KOPT-K1 (cell line): ENCODE measurements at regions not wholly inside any gene's neighbourhood (a gene's known extent, or its start where the extent isn't known, plus 50 kb on each side); places are given as distances from the start of the nearest gene placed in this dataset.

Source experiments
- H3K27ac ChIP-seq: fragments of 200-600 bp; sonication (generic); 2 replicates; pipeline ENCODE4 v1.5.1; 2016; ENCODE audit warnings: antibody characterized with exemption, mild to moderate bottlenecking, low read depth, low read length; ENCODE audit not compliant: poor library complexity, severe bottlenecking
- H3K36me3 ChIP-seq: fragments of 200-600 bp; sonication (generic); 2 replicates; pipeline ENCODE4 v1.5.1; 2017; ENCODE audit warnings: antibody characterized with exemption, mild to moderate bottlenecking, low read length, moderate library complexity; ENCODE audit not compliant: insufficient read depth
- H3K9me3 ChIP-seq: fragments of 200-600 bp; sonication (generic); 2 replicates; pipeline ENCODE4 v1.5.1; 2017; ENCODE audit warnings: antibody characterized with exemption, low read length, mild to moderate bottlenecking; ENCODE audit not compliant: insufficient read depth, poor library complexity, severe bottlenecking

DNA sequence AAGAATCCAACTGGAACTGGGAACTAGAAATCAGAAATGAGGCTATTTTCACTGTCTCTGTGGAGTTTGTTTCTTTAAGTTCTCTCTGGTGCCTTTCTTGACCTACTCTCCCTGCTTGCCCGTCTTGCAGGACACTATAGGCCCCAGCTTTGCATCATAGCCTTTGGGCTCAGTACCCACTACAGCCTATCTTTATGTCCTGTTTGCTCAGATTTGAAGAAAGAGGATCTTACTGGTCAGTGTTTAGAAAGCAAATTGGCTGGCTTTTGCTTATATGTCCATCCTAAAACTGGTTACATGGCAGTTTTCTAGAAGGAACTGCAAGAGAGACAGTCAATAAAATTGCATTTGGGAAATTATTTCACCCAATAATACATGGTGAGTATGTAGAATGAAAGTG is 231.8 kb upstream of the TBL1XR1 start:
- Histone ChIP-seq H3K9me3 (no peaks in the 10 kb centered on the region), H3K27ac (no peak overlapping the region), H3K36me3 (no peaks in the 10 kb centered on the region)

DNA sequence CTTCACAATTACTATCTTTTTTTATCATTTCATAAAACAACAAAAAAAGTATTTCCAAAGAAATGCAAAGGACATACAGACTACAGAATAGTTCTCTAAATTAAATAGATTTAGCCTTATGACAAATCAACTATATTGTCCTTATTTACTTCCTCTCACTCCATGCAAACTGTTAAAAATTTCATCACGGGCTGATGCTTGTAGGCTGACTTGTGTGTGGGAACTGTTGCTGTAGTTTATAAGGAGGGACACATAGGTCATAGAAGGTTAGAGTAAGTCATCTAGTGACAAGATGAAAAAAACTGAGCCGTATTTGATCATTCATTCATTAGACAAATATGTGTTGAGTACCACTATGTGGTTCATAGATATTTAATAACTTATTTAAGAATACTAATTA is 232.5 kb upstream of the TBL1XR1 start:
- Histone ChIP-seq H3K36me3 (no peaks in the 10 kb centered on the region), H3K9me3 (no peaks in the 10 kb centered on the region), H3K27ac (no peak overlapping the region)

DNA sequence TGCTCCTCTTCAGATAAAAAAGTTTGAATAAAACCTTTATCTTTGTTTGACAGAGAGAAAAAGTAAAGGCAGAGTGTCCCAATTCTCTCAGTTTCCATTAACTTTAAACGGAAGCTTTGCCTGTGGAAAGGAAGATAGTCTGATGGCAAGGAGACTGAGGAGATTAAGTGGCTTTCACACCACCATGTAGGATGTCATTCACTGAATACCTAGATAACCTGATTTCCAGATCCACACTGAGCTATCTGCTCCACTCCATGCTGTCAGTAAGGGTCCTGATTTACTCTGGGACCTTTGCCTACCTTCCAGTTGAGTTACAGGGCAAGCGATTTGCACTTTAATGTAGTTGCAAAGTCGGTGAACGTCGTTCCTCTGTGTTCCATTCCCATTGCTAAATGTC is 233.4 kb upstream of the TBL1XR1 start:
- Histone ChIP-seq H3K9me3 (no peaks in the 10 kb centered on the region), H3K36me3 (no peaks in the 10 kb centered on the region), H3K27ac (no peak overlapping the region)

DNA sequence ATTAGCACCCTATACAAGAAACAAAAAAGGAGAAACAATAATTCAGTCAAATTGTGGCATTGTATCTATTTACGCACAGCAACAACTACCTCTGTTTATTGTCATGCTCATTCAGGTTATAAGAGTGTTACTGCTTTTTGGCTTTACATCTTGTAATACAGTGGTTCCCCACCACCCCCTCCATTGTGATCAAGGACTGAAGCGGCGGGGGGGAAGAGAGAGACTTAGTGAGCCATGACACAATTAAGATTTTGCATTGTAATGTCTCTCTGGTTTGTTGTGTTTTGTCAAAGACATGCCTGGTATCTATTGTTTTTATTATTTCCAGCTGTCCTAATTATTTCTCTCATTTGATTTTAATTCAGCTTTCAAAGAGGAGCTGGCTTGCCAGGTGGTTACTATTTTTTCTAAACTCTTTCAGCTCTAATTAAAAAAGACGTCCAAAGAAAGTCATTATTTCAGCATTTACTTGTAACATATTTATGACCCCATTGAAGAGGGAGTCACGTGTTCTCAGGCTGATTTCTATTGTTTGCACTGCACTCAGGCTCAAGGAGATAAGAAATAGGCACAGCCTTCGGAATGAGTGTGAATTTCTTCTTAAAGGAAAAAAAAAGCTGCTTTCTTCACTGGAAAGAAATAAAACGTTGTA is 234.4 kb upstream of the TBL1XR1 start:
- H3K36me3 ChIP-seq = no peaks in the 10 kb centered on the region
- H3K27ac ChIP-seq = no peak overlapping the region
- H3K9me3 ChIP-seq = no peaks in the 10 kb centered on the region

DNA sequence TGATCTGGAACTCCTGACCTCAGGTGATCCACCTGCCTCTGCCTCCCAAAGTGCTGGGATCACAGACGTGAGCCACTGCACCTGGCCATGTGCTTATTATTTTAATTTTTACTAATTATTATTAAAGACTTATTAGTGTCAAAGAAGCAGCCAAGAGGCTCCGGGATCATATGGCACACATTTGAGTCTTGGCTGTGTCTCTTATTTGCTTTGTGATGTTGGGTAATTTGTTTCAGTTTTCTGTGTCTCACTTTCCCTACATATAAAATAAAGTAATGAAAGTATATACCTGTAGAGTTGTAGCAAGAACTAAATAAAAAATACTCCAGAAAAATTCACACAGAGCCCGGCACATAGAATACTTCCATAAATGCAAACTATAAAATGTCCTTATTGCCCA is 238.0 kb upstream of the TBL1XR1 start:
- Histone ChIP-seq H3K27ac (no peak overlapping the region), H3K9me3 (no peaks in the 10 kb centered on the region), H3K36me3 (no peaks in the 10 kb centered on the region)

DNA sequence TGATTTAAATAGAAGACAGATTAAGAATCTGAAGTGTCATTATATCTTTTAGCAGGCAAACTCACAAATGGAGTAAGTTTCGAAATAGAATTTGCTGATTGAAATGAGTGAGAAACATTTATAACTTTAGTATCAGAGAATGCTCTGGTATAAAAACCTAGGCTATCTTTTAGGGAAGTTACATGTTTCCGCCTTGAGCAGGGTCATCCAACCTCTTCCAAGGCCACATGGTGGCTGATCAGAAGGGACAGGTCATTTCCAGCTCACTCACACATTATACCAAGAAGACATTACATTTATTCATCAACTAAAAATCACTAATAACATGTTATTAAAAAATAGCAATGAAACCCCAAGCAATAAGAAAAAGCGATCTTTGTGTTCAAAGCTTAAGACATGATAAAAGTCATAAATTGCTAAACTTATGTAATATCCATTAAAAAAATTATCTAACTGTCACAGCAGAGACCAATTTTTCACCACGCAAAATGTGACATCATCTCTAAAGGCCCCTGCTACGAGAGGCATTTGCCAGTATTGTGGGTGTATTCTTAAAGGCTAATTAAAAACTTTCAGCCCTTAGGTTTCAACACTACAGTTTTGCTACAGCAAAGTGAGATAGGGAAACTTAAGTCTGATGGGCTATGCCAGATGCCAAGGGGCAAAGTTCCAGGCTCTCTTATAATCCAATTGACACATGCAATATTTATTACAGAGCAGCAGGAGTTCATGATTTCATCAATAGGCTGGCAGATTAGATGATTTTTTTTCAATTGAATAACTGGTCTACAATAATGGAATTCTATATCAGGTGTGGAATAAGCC is 240.4 kb upstream of the TBL1XR1 start:
- no peaks in the 10 kb centered on the region for H3K36me3 ChIP-seq

DNA sequence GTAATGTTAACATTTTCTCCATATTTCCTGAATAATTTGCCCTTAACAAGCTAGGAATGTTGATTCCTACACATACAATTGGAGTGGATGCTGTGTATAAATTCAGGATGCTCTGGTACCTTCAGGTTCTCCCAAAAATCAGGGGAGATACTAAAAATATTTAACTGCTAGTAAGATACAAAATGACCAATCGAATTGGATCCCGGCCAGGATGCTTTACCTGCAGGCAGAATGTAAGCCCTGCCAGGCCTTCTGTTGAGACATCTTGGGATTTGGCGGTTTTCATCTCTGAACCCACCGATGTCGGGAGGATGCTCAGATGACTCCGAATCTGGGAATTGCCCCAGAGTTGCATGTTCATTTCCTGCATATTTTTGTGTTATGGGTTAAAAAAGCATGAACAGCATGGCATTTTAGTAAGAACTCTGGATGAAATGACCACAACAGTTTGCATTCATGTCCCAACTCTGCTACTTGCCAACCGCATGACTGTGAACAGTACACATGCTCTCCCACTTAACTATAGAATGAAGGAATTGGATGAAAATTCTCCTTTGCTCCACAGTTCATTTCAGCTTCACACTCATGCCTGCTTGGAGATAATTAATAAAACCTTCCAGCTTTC is 241.4 kb upstream of the TBL1XR1 start:
- no peak overlapping the region for H3K27ac ChIP-seq

More for the DNA sequence above, 240.4 kb upstream of the TBL1XR1 start:
- H3K27ac ChIP-seq = no peak overlapping the region
- no peaks in the 10 kb centered on the region for H3K9me3 ChIP-seq

DNA sequence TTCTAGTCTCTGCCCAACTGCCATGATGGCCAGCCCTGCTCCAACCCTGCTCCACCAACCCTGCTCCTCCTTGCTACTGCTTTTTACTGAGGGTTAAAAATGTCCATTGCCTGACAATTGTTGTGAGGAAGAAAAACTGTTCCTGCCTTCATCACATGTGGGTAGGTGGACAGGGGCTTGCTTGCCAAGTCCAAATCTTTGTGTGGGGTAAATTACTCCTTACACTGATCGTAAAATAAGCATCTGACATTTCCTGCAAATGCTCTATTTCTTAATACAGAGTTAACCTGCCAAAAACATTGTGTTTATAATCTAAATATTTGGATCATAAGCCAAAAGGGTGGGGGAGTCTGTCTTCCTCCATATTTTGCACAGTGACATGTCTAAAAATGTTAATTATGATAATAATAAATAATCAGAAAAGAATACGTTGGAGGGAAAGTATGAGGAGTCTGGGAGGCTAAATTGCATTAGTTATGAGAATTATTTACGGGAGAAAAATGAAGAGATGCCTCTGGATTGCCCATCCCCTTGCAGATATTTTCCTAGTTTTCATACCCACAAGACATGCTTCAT is 242.5 kb upstream of the TBL1XR1 start:
- H3K36me3 ChIP-seq = no peaks in the 10 kb centered on the region
- H3K9me3 ChIP-seq = no peaks in the 10 kb centered on the region
- no peak overlapping the region for H3K27ac ChIP-seq

More for the DNA sequence above, 241.4 kb upstream of the TBL1XR1 start:
- Histone ChIP-seq H3K36me3 (no peaks in the 10 kb centered on the region), H3K9me3 (no peaks in the 10 kb centered on the region)

DNA sequence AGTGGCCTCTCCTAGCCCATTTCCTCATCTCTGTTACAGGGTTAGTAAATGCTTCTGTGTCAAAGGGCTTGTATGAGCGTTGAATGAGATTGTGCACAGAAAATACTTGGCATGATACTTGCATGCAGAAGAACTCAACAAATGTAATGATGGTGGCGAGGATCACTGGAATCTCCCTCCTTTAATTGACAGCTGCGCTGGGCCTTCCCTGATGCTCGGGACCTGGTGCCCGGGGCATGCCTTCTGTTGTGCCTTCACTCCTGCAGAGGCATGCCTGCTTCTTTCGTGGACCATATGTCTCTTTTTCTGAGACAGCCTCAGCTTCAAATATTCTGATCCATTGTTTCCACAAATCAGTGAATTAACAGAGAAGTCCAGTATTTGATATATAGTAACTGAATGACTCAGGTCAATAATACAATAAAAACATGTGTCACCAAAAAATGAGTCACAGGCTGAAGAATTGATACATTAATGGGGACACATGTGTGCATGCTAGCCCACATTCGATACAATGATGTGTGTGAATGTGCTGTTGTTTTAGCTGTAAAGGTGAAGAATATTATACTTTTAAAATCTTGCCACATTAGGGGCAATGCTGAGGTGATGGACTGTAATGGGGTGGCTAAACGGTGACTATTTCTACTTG is 243.3 kb upstream of the TBL1XR1 start:
- no peaks in the 10 kb centered on the region for H3K9me3 ChIP-seq
- no peak overlapping the region for H3K27ac ChIP-seq
- no peaks in the 10 kb centered on the region for H3K36me3 ChIP-seq

DNA sequence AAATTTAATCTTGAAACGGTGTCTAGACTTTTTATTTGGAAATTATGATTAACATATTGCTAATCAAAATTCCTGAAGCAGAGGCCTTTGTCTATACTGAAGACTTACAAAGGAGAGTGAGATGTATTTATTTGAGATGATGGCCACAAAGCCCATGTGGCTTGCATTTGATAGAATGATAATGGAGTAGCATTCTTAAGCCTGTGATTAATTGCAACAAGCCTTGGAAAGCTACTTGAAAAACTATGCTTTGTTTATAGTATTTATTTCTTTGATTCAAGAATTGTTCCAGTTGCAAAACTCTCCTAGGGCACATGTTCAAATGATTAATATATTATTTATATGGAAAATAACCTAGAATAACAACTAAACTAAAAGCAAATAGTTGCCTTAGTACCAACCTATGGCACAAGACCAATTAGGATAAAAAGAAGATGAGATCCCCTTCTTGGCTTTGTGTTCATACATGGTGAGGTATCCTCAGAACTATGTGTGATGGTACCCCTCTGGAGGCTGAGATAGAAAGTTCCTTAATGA is 244.1 kb upstream of the TBL1XR1 start:
- Histone ChIP-seq H3K27ac (no peak overlapping the region), H3K9me3 (no peaks in the 10 kb centered on the region), H3K36me3 (no peaks in the 10 kb centered on the region)

DNA sequence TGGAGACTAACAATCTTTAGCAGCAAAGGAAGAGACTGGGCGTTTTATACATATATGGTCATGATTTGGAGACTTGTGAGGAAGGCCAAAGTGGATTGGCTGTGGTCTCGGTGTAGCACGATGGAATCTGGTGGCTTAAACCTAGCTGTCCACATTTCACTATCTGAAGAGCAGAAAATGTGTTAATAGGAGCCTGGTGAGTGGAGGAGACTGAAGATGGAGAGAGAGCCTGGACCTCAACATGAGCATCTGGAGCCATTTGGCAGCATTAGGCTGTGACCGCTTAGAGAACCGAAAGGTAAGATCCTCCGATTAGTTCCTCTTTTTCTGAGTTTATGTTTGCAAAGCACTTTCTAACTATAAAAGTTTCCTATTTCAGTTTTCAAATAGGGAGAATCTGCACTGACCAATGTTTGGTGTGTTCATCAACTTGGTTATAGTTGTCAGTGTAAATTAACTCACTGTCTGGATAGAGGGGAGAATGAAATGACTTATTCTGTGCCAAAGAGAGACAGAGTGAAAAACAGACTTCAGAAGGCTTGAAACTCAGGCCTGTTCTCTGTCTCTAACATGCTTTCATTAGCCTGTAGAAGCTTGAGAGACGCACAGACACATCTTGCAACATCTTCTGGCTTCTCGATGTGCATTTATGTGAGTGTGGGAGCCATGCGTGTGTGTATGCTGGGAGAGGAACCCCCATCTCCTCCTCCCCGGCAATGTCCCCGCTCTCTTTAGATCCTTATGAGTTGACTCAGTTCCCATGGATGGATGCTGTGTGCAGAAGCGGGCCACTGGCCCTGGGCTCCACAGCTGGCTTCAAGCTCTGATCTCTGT is 244.7 kb upstream of the TBL1XR1 start:
- Histone ChIP-seq H3K36me3 (no peaks in the 10 kb centered on the region), H3K27ac (no peak overlapping the region), H3K9me3 (no peaks in the 10 kb centered on the region)

DNA sequence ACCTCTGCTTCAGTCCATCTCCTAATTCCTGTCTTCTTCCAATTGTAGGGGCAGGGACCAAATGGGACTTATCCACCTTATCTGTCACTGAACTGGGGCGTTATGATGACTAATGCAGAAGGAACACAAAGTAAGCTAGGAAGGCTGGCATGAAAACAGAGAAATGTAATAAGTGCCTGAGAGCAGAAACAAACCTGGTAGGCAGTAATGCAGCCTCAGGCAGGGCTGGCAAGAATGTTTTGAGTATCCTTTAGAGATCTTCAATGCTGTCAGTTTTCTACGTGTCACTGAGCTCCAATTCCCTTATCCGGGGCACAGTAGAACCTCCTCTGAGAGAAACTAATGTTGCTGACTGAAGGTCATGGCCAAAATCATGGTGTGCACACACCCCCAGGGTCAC is 246.2 kb upstream of the TBL1XR1 start:
- Histone ChIP-seq H3K27ac (no peak overlapping the region), H3K36me3 (no peaks in the 10 kb centered on the region), H3K9me3 (no peaks in the 10 kb centered on the region)

DNA sequence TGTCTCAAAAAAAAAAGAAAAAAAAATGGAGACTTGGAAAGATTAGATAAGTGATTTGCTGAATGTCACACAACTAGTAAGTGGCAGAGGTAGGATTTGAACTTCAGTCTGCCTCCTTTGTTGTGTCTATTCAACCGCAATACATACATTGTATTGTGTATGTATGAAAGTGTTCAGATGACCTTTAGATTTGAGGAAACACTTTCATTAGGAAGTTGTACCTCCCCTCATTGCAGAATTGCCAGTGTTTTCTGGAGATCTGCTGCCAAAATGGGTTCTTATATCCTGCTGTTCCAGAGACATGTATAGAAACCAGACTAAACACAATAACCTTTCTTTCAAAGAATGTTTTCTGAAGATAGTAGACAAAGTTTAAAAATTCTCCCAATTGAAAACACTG is 247.4 kb upstream of the TBL1XR1 start:
- H3K36me3 ChIP-seq = no peaks in the 10 kb centered on the region
- no peaks in the 10 kb centered on the region for H3K9me3 ChIP-seq
- H3K27ac ChIP-seq = no peak overlapping the region

DNA sequence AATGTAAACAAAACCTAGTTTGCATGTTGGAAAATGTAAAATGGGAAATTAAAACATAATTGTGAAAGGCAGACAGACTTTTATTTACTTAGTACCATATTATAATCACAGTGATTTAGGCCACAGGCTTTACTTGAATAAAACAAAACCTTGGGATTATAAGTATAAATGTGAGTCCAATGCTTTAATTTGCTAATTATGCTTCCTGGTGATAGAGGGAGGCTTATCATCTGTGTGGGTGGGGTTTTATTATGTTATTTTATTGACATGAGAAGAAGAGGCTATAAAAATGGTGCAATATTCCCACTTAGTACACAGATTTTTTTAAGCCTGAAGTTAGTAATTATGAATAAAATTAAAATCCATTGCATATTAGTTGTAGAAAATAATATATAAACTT is 248.3 kb upstream of the TBL1XR1 start:
- no peak overlapping the region for H3K27ac ChIP-seq
- H3K9me3 ChIP-seq = no peaks in the 10 kb centered on the region
- H3K36me3 ChIP-seq = no peaks in the 10 kb centered on the region
